ENCODE measurements at regions not wholly inside any gene's neighbourhood (a gene's known extent, or its start where the extent isn't known, plus 50 kb on each side); places are given as distances from the start of the nearest gene placed in this dataset.

GRCh38 chr10:31724296-31724695, 204.3 kb downstream of the ARHGAP12 start (continued):
- TF ChIP-seq SP2 (IDR thresholded peaks at IDR 0.05; ENCODE audit: extremely low read depth, low read depth, low read length, poor library complexity, severe bottlenecking) (no peak), ERF (CRISPR knock-in tag; IDR thresholded peaks at IDR 0.05) (no peak), TCF7L2 (IDR thresholded peaks at IDR 0.05; ENCODE audit: low read depth, low read length) (no peak), RB1 (IDR thresholded peaks at IDR 0.05; ENCODE audit: low read depth) (no peak), DDX20 (tag; IDR thresholded peaks at IDR 0.05; ENCODE audit: low read depth) (no peak)

- Histone ChIP-seq H3K36me3 (ENCODE audit: control insufficient read depth, insufficient read depth, low read length) (no peaks in the 10 kb centered on the region), H3K9me1 (ENCODE audit: control insufficient read depth, insufficient read depth, low read length) (no peaks in the 10 kb centered on the region), H3K27ac (ENCODE audit: extremely low read depth, low read depth, low read length) (no peak overlapping the region), H3K4me3 (no peak overlapping the region), H3K79me2 (ENCODE audit: control insufficient read depth, insufficient read depth, low read length) (no peaks in the 10 kb centered on the region), H3K4me2 (ENCODE audit: insufficient read depth, low read length) (no peak overlapping the region), H3K27me3 (ENCODE audit: control insufficient read depth in 2 of 2, insufficient read depth in 2 of 2, low read length in 2 of 2) (peaks cover 4 to 16% of the 10 kb centered on the region in 2 experiments; a peak in 3 of 5 replicates), H3K4me1 (replicated peaks in 1 of 2; ENCODE audit: control insufficient read depth in 2 of 2, insufficient read depth in 2 of 2, low read length in 2 of 2) (no peaks in the 10 kb centered on the region), H3K9ac (ENCODE audit: insufficient read depth in 1 of 2, low read depth in 2 of 2, low read length in 2 of 2) (no peak overlapping the region), H4K20me1 (replicated peaks; ENCODE audit: control insufficient read depth, insufficient read depth, low read length) (no peaks in the 10 kb centered on the region), H3K9me3 (replicated peaks; ENCODE audit: control insufficient read depth, insufficient read depth, low read depth, low read length) (no peaks in the 10 kb centered on the region), H2AFZ (ENCODE audit: low read depth, low read length) (no peak overlapping the region)
- CTCF ChIA-PET (ENCODE audit: low intra/inter-chr PET ratio), result no interaction called here
- no peak for ATAC-seq
- 0% methylated on average over 5 of the region's 5 CpGs for WGBS (ENCODE audit: insufficient coverage, low coverage, missing lambda C conversion rate)
- no peak for DNase-seq (ENCODE audit: extremely low read depth in 1 of 4, low spot score in 3 of 4)
- POLR2A ChIA-PET, result no interaction called here
- intact Hi-C loops (cut with micrococcal nuclease) (no loop called here), in situ Hi-C loops (cut with MboI) (no loop called here)
- no TSS peak for BruUV-seq (replicated peaks)
- no peak for FAIRE-seq
- TF ChIP-seq TCF7L2 (IDR thresholded peaks at IDR 0.05; ENCODE audit: low read depth, low read length), result no peak
- no peak for TF ChIP-seq MAX (CRISPR knock-in tag; IDR thresholded peaks at IDR 0.05)
- TF ChIP-seq BRF2 (IDR thresholded peaks at IDR 0.05; ENCODE audit: borderline replicate concordance, insufficient read depth, insufficient read length), result no peak
- no peak for TF ChIP-seq KLF13 (tag; IDR thresholded peaks at IDR 0.05; ENCODE audit: borderline replicate concordance, low read depth)
- TF ChIP-seq XRCC5 (IDR thresholded peaks at IDR 0.05; ENCODE audit: low read depth, low read length), result no peak
- no peak for TF ChIP-seq MCM7 (IDR thresholded peaks at IDR 0.05)
- TF ChIP-seq, protein P1, sequence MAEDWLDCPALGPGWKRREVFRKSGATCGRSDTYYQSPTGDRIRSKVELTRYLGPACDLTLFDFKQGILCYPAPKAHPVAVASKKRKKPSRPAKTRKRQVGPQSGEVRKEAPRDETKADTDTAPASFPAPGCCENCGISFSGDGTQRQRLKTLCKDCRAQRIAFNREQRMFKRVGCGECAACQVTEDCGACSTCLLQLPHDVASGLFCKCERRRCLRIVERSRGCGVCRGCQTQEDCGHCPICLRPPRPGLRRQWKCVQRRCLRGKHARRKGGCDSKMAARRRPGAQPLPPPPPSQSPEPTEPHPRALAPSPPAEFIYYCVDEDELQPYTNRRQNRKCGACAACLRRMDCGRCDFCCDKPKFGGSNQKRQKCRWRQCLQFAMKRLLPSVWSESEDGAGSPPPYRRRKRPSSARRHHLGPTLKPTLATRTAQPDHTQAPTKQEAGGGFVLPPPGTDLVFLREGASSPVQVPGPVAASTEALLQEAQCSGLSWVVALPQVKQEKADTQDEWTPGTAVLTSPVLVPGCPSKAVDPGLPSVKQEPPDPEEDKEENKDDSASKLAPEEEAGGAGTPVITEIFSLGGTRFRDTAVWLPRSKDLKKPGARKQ (CRISPR knock-in tag; IDR thresholded peaks at IDR 0.05), result no peak
- TF ChIP-seq, protein P2, sequence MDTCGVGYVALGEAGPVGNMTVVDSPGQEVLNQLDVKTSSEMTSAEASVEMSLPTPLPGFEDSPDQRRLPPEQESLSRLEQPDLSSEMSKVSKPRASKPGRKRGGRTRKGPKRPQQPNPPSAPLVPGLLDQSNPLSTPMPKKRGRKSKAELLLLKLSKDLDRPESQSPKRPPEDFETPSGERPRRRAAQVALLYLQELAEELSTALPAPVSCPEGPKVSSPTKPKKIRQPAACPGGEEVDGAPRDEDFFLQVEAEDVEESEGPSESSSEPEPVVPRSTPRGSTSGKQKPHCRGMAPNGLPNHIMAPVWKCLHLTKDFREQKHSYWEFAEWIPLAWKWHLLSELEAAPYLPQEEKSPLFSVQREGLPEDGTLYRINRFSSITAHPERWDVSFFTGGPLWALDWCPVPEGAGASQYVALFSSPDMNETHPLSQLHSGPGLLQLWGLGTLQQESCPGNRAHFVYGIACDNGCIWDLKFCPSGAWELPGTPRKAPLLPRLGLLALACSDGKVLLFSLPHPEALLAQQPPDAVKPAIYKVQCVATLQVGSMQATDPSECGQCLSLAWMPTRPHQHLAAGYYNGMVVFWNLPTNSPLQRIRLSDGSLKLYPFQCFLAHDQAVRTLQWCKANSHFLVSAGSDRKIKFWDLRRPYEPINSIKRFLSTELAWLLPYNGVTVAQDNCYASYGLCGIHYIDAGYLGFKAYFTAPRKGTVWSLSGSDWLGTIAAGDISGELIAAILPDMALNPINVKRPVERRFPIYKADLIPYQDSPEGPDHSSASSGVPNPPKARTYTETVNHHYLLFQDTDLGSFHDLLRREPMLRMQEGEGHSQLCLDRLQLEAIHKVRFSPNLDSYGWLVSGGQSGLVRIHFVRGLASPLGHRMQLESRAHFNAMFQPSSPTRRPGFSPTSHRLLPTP (IDR thresholded peaks at IDR 0.05; ENCODE audit: borderline replicate concordance, extremely low read depth, insufficient read length), result no peak
- TF ChIP-seq OTX1 (CRISPR knock-in tag; IDR thresholded peaks at IDR 0.05), result no peak
These were observed 205.4 kb downstream of the ARHGAP12 start for GRCh38 chr10:31723106-31723750.
